Activated naive CD4-positive, alpha-beta T cell treated with anti-CD3 and anti-CD28 coated beads, Interleukin-2, amount 50 U/mL, for 72 hours (primary cell): ENCODE measurements at regions not wholly inside any gene's neighbourhood (a gene's known extent, or its start where the extent isn't known, plus 50 kb on each side); places are given as distances from the start of the nearest gene placed in this dataset.

Source experiments
- ATAC-seq, 2 donors: fragments of 150-1000 bp; cut with Tn5 transposase; 2 replicates each; pipeline ENCODE4 v1.10.0; 2021; ENCODE audit warnings: mild to moderate bottlenecking in 2 of 2, moderate library complexity in 2 of 2
- DNase-seq, 2 donors: peaks; one replicate each; pipeline ENCODE4 v3.0.0; 2021 to 2022; ENCODE audit warnings: low spot score in 2 of 2
- H3K27ac Mint-ChIP-seq, 2 donors: one replicate each; pipeline ENCODE4 v1.8.0; 2022; ENCODE audit warnings: mild to moderate bottlenecking in 2 of 2, mixed read lengths in 2 of 2
- H3K36me3 Mint-ChIP-seq, 2 donors: one replicate each; pipeline ENCODE4 v1.8.0; 2022; ENCODE audit warnings: mixed read lengths in 2 of 2
- H3K9me3 Mint-ChIP-seq, 2 donors: one replicate each; pipeline ENCODE4 v1.8.0; 2022; ENCODE audit warnings: mixed read lengths in 2 of 2

DNA sequence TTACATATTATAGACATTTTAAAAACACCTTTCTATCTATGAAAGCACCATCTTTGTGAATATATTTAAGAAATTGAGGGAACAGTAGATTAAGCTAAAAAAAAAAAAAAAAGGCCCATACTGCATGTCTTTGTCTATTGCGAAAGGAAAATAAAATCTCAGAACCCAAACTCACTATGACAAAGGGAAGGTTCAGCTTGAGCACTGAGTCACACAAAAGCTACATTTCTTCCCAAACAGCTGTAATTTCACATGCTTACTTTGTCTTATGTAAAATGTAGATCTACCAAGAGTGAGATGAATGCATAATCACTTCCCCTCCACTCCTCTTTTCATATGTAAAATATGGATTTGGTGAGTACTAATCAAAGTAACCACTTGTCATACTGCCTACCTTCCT, 640.1 kb upstream of the KLF12 start:
- H3K36me3 Mint-ChIP-seq: no peaks in the 10 kb centered on the region
- DNase-seq: no peak
- no peak overlapping the region for H3K27ac Mint-ChIP-seq
- no peaks in the 10 kb centered on the region for H3K9me3 Mint-ChIP-seq
- no peak for ATAC-seq

DNA sequence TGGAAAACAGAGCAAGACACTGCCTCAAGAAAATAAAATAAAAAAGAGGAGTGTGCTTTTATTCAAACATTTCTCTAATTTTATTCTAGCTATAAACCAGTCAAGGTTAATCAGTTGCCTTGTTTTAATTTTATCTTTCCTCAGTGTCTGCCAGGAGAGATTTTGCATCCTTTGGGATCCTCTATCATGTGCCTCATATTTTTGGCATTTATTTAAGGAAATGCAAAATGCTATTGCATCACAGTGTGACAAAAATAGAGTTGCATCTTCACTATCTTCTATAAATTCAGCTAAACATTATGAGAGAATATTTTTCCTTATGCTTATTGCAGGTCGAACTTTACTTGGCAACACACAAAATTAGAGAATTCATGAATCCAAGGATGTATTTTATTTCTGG, 639.0 kb upstream of the KLF12 start:
- Mint-ChIP-seq H3K36me3 (no peaks in the 10 kb centered on the region), H3K27ac (no peak overlapping the region), H3K9me3 (no peaks in the 10 kb centered on the region)
- no peak for DNase-seq
- ATAC-seq: no peak

GRCh38 chr13:74771964-74772363, 637.8 kb upstream of the KLF12 start:
- no peak overlapping the region for H3K27ac Mint-ChIP-seq
- H3K9me3 Mint-ChIP-seq: no peaks in the 10 kb centered on the region
- no peak for DNase-seq
- H3K36me3 Mint-ChIP-seq: no peaks in the 10 kb centered on the region
- ATAC-seq: no peak

DNA sequence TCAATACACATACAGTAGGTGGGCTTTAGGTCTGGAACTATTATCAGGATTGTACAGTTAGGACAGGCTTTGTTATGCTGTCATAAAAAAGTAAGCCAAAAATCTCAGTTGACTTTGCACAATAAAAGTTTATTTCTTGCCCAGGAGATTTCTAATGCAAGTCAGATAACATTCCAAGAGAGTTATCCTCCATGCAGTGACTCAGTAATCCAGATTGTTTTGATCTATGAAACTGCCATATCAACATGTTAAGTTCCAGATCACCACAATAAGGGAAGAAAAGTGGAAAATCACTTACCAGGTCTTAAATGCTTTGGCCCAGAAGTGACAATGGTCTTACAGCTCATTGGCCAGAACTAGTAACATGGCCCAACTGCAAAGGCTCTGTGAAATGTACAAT, 636.2 kb upstream of the KLF12 start:
- Mint-ChIP-seq H3K27ac (no peak overlapping the region), H3K9me3 (no peaks in the 10 kb centered on the region), H3K36me3 (no peaks in the 10 kb centered on the region)
- no peak for DNase-seq
- no peak for ATAC-seq

GRCh38 chr13:74769333-74769732, 635.1 kb upstream of the KLF12 start:
- no peaks in the 10 kb centered on the region for H3K36me3 Mint-ChIP-seq
- ATAC-seq (no peak), DNase-seq (no peak)
- H3K9me3 Mint-ChIP-seq: no peaks in the 10 kb centered on the region
- H3K27ac Mint-ChIP-seq: no peak overlapping the region

- Mint-ChIP-seq H3K36me3 (no peaks in the 10 kb centered on the region), H3K27ac (no peak overlapping the region), H3K9me3 (no peaks in the 10 kb centered on the region)
- DNase-seq (no peak), ATAC-seq (no peak)
These were observed 634.4 kb upstream of the KLF12 start for GRCh38 chr13:74768521-74769085.

- Mint-ChIP-seq H3K27ac (no peak overlapping the region), H3K36me3 (no peaks in the 10 kb centered on the region), H3K9me3 (no peaks in the 10 kb centered on the region)
- no peak for DNase-seq
- no peak for ATAC-seq
These were observed 632.8 kb upstream of the KLF12 start for GRCh38 chr13:74767050-74767449.

GRCh38 chr13:74765955-74766354, 631.8 kb upstream of the KLF12 start:
- no peaks in the 10 kb centered on the region for H3K9me3 Mint-ChIP-seq
- DNase-seq (no peak), ATAC-seq (no peak)
- H3K27ac Mint-ChIP-seq: peak overlapping the region in 1 of 2 donors; percentile 4
- no peaks in the 10 kb centered on the region for H3K36me3 Mint-ChIP-seq

DNA sequence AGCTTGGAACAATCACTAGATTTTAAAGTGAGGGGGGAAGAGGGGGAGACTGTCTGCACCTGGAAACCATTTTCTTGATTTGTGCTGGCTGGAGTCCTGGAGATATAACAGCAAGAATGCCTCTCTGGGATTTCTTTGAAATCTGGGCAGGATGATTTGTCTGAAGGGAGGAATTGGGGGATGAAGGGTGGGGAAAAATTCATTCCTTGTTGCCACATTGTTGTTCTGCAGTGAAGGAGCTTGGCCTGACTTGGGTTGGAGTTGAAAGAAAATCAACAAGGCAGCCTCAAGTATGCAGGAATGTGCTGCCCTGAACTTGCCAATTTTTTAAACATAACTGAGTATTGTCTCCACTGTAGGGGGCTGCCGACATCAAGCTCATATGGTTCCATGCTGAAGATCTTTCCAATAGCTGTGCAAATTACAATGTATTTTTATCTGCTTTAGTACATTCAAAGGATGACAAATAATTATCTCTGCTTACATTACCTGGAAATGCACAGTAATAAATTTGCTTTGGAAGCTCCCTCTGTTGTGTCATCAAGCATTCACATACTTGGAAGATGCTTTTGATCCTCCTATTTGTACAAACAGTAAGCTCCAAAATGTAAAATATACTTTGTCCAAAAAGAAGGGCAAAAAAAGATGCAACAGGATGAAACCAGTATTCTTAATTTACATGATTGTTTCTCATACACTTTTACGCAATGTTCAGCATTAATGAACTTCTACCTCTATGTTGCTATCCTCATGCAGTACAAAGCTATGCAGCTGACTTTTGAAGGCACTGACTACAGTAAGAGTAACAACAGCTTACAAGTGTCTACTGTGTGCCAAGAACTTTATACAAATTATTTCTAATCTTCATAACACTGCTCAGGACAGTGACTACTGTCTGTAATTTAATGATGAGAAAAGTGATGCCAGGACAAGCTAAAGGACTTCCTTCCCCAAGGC, 627.9 kb upstream of the KLF12 start:
- Mint-ChIP-seq H3K36me3 (no peaks in the 10 kb centered on the region), H3K9me3 (no peaks in the 10 kb centered on the region), H3K27ac (no peak overlapping the region)
- DNase-seq: no peak
- ATAC-seq: no peak

GRCh38 chr13:74758188-74758587, 624.0 kb upstream of the KLF12 start:
- ATAC-seq: no peak
- H3K36me3 Mint-ChIP-seq: no peaks in the 10 kb centered on the region
- peaks cover 0 to 4% of the 10 kb centered on the region in 2 donors for H3K9me3 Mint-ChIP-seq
- H3K27ac Mint-ChIP-seq: no peak overlapping the region
- no peak for DNase-seq

DNA sequence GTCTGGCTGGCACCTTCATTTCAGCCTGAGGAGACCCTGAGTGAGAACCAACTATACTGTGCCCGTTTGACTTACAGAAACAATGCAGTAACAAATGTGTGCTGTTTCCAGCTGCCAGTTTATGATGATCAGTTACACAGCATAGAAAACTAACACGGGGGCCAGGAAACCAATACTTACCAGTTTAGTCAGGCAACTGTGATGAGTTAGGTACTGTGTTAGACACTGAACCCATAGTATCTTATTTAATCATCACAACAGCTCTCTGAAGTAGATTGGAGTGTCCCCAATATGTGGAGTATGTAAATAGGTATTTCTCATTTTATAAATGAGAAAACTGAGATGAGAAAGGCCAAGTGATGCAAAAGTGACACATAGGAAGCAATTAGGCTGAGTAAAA, 620.9 kb upstream of the KLF12 start:
- ATAC-seq (peak in 1 of 2 donors; percentile 82), DNase-seq (no peak)
- no peaks in the 10 kb centered on the region for H3K36me3 Mint-ChIP-seq
- no peak overlapping the region for H3K27ac Mint-ChIP-seq
- H3K9me3 Mint-ChIP-seq: peaks cover 0 to 4% of the 10 kb centered on the region in 2 donors

DNA sequence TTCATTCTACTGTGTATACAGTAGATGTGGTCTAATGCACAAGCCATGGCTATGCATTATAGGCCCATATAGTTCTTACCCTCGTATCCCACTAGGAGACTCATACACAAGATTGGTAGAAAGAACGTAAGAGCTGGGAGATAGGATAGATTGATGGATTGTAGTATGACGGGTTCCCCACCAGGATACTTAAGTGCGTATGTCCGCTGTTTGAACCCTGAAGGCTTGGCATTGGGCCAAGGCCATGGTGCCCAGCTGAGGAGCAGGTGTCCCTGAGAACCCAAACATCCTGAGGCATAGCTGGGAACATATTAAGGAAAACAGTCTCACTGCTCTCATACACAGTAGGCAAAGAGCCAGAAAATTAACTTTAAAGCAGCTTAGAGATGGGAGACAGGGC, 617.5 kb upstream of the KLF12 start:
- Mint-ChIP-seq H3K36me3 (peaks cover 0 to 6% of the 10 kb centered on the region in 2 donors), H3K9me3 (peaks cover 0 to 8% of the 10 kb centered on the region in 2 donors), H3K27ac (no peak overlapping the region)
- DNase-seq (no peak), ATAC-seq (no peak)

GRCh38 chr13:74747186-74747955, 613.2 kb upstream of the KLF12 start:
- DNase-seq (no peak), ATAC-seq (no peak)
- Mint-ChIP-seq H3K36me3 (peaks cover 0 to 6% of the 10 kb centered on the region in 2 donors), H3K9me3 (peaks cover 0 to 7% of the 10 kb centered on the region in 2 donors), H3K27ac (no peak overlapping the region)

DNA sequence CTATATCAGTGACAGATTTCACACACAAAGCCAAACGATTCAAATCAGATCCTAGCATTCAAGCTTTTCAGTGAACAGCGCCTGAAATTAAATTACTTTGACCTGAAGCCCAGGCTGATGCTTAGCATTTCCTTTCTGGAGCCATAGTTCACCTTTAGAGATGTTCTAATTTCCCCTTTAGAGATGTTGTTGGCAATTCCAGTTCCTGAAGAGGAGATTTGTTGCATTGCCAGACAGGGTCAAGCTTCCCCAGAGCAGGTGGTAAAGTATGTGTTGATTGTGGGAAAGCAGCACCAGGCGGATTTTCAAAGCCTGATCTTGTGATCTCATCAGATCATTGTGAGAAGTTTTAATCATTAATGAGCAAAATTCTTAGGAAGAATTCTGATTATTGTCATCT, 609.8 kb upstream of the KLF12 start:
- ATAC-seq: no peak
- Mint-ChIP-seq H3K27ac (no peak overlapping the region), H3K36me3 (peaks cover 0 to 6% of the 10 kb centered on the region in 2 donors), H3K9me3 (peaks cover 0 to 7% of the 10 kb centered on the region in 2 donors)
- DNase-seq: no peak

- peaks cover 0 to 9% of the 10 kb centered on the region in 2 donors for H3K36me3 Mint-ChIP-seq
- no peak for ATAC-seq
- H3K27ac Mint-ChIP-seq: no peak overlapping the region
- no peaks in the 10 kb centered on the region for H3K9me3 Mint-ChIP-seq
- no peak for DNase-seq
These were observed 607.5 kb upstream of the KLF12 start for GRCh38 chr13:74741732-74742131.

DNA sequence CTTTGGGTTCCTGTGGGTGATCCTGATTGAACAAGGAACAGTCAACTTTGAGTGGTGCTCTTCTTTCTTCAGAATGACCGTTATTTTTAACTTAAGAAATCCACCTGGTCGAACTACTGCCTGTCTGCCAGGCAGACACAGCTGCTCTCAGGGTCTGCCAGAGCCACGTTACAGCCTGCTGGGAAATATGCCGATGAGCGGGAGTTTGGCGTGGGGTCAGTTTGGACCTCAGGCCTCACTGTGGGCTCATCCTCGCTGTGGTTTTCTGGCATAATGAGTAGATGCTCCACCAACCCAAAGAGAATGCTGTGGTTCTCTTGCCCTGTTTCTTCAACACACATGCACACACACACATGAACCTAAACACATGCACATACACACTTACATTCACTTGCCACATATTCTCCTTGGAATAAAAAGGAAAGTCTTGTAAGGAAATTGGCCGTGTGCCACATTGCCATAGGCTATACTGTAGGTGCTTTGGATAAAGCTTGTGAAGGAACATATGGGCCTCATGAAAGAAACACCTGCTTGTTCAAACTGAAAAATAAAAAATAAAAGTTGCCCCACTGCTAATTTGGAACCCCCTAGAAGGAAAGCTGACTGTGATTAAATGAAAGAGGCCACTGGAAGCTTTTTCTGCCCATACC, 598.7 kb upstream of the KLF12 start:
- no peak for DNase-seq
- no peaks in the 10 kb centered on the region for H3K9me3 Mint-ChIP-seq
- no peak for ATAC-seq
- peaks cover 0 to 11% of the 10 kb centered on the region in 2 donors for H3K36me3 Mint-ChIP-seq
- no peak overlapping the region for H3K27ac Mint-ChIP-seq

DNA sequence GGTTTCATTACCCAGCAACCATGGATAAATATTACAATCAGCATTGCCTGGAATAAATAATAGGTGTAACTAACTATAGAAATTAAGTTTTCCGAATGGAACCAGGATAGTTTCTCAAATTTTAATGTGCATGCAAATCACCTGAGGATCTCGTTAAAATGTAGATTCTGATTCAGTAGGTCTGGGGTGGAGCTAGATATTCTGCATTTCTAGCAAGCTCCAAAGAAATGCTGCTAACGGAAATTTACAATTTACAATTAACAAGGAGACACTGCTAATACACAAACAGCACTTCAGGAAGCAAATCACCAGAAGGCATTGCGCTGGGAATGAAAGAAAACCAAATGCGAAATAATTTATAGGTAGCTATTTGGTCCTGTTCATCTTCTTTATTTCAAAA, 597.5 kb upstream of the KLF12 start:
- peaks cover 0 to 2% of the 10 kb centered on the region in 2 donors for H3K36me3 Mint-ChIP-seq
- no peaks in the 10 kb centered on the region for H3K9me3 Mint-ChIP-seq
- ATAC-seq (no peak), DNase-seq (no peak)
- no peak overlapping the region for H3K27ac Mint-ChIP-seq
